GM20000 (cell line): ENCODE measurements at regions not wholly inside any gene's neighbourhood (a gene's known extent, or its start where the extent isn't known, plus 50 kb on each side); places are given as distances from the start of the nearest gene placed in this dataset.

ENCODE experiments used
- DNase-seq: peaks from one replicate; pipeline ENCODE4 v3.0.0; 2012; ENCODE audit warnings: low spot score
- CTCF ChIP-seq: IDR thresholded peaks from 2 replicates; pipeline ENCODE4 v1.5.1; 2012; ENCODE audit warnings: mild to moderate bottlenecking, control low read depth; ENCODE audit errors: extremely low read depth, missing control alignments

- TF ChIP-seq CTCF, result no peak
- DNase-seq, result no peak
These were observed 298.1 kb downstream of the GALR1 start for GRCh38 chr18:77547757-77548156.

- no peak for TF ChIP-seq CTCF
- DNase-seq, result no peak
These were observed 299.3 kb downstream of the GALR1 start for GRCh38 chr18:77548790-77549420.

- DNase-seq, result no peak
- TF ChIP-seq CTCF, result no peak
These were observed 301.0 kb downstream of the GALR1 start for GRCh38 chr18:77550625-77551024.

GRCh38 chr18:77551055-77551454 lies 301.4 kb downstream of the GALR1 start:
- DNase-seq, result no peak
- no peak for TF ChIP-seq CTCF

GRCh38 chr18:77552945-77553344 lies 303.3 kb downstream of the GALR1 start:
- no peak for TF ChIP-seq CTCF
- no peak for DNase-seq

GRCh38 chr18:77554061-77554460 lies 304.4 kb downstream of the GALR1 start:
- TF ChIP-seq CTCF, result no peak
- DNase-seq, result no peak

- no peak for TF ChIP-seq CTCF
- DNase-seq, result no peak
These were observed 307.5 kb downstream of the GALR1 start for GRCh38 chr18:77557046-77557587.
